BLaER1 treated with 17β-estradiol and CSF1 and Interleukin-3, amounts not matched to agents 10 nM and 100 nM (cell line): ENCODE measurements at regions not wholly inside any gene's neighbourhood (a gene's known extent, or its start where the extent isn't known, plus 50 kb on each side); places are given as distances from the start of the nearest gene placed in this dataset.

ENCODE experiments used
- H3K27ac ChIP-seq, 11 experiments: shearing (Covaris generic); formaldehyde crosslinking; 2 replicates each; pipeline ENCODE4 v1.8.1; 2022
- H3K27me3 ChIP-seq, 11 experiments: shearing (Covaris generic); formaldehyde crosslinking; 2 replicates each; pipeline ENCODE4 v1.8.1; 2022
- H3K36me3 ChIP-seq, 11 experiments: shearing (Covaris generic); formaldehyde crosslinking; 2 replicates each; pipeline ENCODE4 v1.8.1; 2022
- H3K4me1 ChIP-seq, 10 experiments: shearing (Covaris generic); formaldehyde crosslinking; 2 replicates each; pipeline ENCODE4 v1.8.1; 2022
- H3K4me2 ChIP-seq, 11 experiments: shearing (Covaris generic); formaldehyde crosslinking; 2 replicates each; pipeline ENCODE4 v1.8.1; 2022
- H3K4me3 ChIP-seq, 10 experiments: shearing (Covaris generic); formaldehyde crosslinking; 2 replicates each; pipeline ENCODE4 v1.8.1; 2022
- H3K9ac ChIP-seq, 11 experiments: shearing (Covaris generic); formaldehyde crosslinking; 2 replicates each; pipeline ENCODE4 v1.8.1; 2022
- H3K9me3 ChIP-seq, 11 experiments: shearing (Covaris generic); formaldehyde crosslinking; replicated peaks in 1 of 11; 2 replicates each; pipeline ENCODE4 v1.8.1; 2022
- H4K20me1 ChIP-seq, 11 experiments: shearing (Covaris generic); formaldehyde crosslinking; 2 replicates each; pipeline ENCODE4 v1.8.1; 2022
- Cebpa-rat ChIP-seq, 11 experiments: shearing (Covaris generic); IDR thresholded peaks; 2 replicates each; pipeline ENCODE4 v1.8.1; 2022

DNA sequence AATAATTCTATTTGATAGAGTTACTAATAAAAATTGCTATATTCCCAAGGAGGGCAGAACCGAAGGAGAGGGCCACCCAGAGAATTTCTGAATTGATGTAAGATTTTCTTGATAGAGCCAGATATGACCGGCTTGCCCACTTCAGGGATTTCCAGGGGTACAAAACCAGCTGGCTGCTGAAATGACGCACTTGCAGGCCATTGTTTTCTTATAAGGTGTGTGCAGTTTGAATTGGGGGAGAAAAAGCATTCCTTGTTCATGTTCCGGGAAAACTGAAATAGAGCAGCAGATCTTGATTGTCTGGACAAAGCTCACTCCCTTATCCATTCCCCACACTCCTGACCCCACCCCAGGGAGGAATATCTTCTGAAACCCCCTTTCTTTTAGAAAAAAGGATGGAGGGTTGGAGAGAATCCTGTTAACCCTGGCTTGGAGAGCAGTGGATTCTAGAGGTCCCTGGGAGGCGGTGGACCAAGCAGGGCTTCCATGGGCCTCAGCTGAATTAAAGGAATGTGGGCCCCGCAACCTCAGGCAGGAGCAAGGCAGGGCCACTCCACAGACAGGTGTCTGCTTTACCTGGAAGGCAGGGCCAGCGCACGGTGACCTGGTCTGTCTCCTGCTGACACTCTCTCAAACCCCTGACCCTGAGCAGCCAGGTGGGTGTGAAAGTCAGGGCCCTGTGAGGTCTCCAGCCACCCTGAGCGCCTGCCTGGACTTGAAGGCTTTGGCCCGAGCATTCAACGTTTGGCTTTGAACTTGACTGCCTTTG lies 96.4 kb downstream of the TMEM170B start:
- Histone ChIP-seq H4K20me1 (no peaks in the 10 kb centered on the region), H3K4me2 (no peak overlapping the region), H3K4me3 (no peak overlapping the region), H3K27ac (no peak overlapping the region), H3K9ac (no peak overlapping the region), H3K9me3 (no peaks in the 10 kb centered on the region), H3K36me3 (no peaks in the 10 kb centered on the region), H3K27me3 (peaks cover 0 to 8% (median 0%) of the 10 kb centered on the region in 11 experiments; a peak in 1 of 22 replicates), H3K4me1 (peaks cover 0 to 43% (median 39%) of the 10 kb centered on the region in 10 experiments; a peak in 17 of 20 replicates)
- TF ChIP-seq Cebpa-rat (IDR thresholded peaks at IDR 0.05) = no peak

GRCh38 chr6:11634948-11635347 lies 97.4 kb downstream of the TMEM170B start:
- TF ChIP-seq Cebpa-rat (IDR thresholded peaks at IDR 0.05) = no peak
- H3K27me3 ChIP-seq = peaks cover 0 to 8% (median 0%) of the 10 kb centered on the region in 11 experiments; a peak in 1 of 22 replicates
- peaks cover 0 to 32% (median 29%) of the 10 kb centered on the region in 10 experiments; a peak in 17 of 20 replicates for H3K4me1 ChIP-seq

GRCh38 chr6:11636121-11636520 lies 98.6 kb downstream of the TMEM170B start:
- Histone ChIP-seq H3K9me3 (no peaks in the 10 kb centered on the region), H3K27me3 (peaks cover 0 to 5% (median 0%) of the 10 kb centered on the region in 11 experiments; a peak in 1 of 22 replicates), H3K4me2 (no peak overlapping the region), H3K36me3 (no peaks in the 10 kb centered on the region), H3K4me3 (no peak overlapping the region), H3K4me1 (peaks cover 0 to 21% (median 18%) of the 10 kb centered on the region in 10 experiments; a peak in 17 of 20 replicates), H4K20me1 (no peaks in the 10 kb centered on the region), H3K27ac (no peak overlapping the region), H3K9ac (no peak overlapping the region)
- no peak for TF ChIP-seq Cebpa-rat (IDR thresholded peaks at IDR 0.05)

More at GRCh38 chr6:11634948-11635347, 97.4 kb downstream of the TMEM170B start:
- Histone ChIP-seq H3K36me3 (no peaks in the 10 kb centered on the region), H3K9me3 (no peaks in the 10 kb centered on the region), H3K27ac (no peak overlapping the region), H3K9ac (no peak overlapping the region), H3K4me2 (no peak overlapping the region), H4K20me1 (no peaks in the 10 kb centered on the region), H3K4me3 (no peak overlapping the region)

DNA sequence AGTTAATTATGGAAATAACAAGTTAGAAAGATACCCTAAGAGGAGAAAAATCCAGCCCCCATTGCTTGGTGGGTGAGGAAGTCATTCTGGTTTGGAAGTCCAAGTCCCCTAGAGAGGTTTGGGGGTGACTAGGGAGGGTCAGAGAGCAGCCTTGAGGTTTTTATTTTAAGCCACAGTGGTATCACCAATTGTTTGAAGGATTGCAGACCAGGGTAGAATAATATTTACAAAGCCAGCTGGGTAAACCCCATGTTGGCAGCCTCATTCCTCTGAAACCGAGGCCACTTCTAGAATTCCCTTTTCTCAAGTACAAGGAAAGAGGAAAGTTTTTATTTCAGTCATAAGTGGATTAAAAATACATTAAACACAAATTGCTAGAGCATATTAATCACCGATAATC lies 99.7 kb downstream of the TMEM170B start:
- Histone ChIP-seq H3K27me3 (no peaks in the 10 kb centered on the region), H3K9ac (no peak overlapping the region), H3K9me3 (peaks cover 0 to 10% (median 0%) of the 10 kb centered on the region in 11 experiments; a peak in 2 of 22 replicates), H3K4me3 (no peak overlapping the region), H3K4me2 (no peak overlapping the region), H3K4me1 (peaks cover 0 to 9% (median 6%) of the 10 kb centered on the region in 10 experiments; a peak in 15 of 20 replicates), H4K20me1 (no peaks in the 10 kb centered on the region), H3K36me3 (no peaks in the 10 kb centered on the region), H3K27ac (no peak overlapping the region)
- TF ChIP-seq Cebpa-rat (IDR thresholded peaks at IDR 0.05) = no peak

GRCh38 chr6:11639376-11640235 lies 102.1 kb downstream of the TMEM170B start:
- no peak overlapping the region for H3K27ac ChIP-seq
- no peak overlapping the region for H3K4me3 ChIP-seq
- no peak for TF ChIP-seq Cebpa-rat (IDR thresholded peaks at IDR 0.05)
- H3K4me1 ChIP-seq = no peaks in the 10 kb centered on the region
- H3K36me3 ChIP-seq = no peaks in the 10 kb centered on the region
- H3K9me3 ChIP-seq = peaks cover 0 to 12% (median 0%) of the 10 kb centered on the region in 11 experiments; a peak in 2 of 22 replicates
- H3K4me2 ChIP-seq = no peak overlapping the region
- H3K27me3 ChIP-seq = no peaks in the 10 kb centered on the region
- H3K9ac ChIP-seq = no peak overlapping the region
- no peaks in the 10 kb centered on the region for H4K20me1 ChIP-seq

GRCh38 chr6:11640486-11640885 lies 102.9 kb downstream of the TMEM170B start:
- no peaks in the 10 kb centered on the region for H3K36me3 ChIP-seq
- no peak overlapping the region for H3K9ac ChIP-seq
- H4K20me1 ChIP-seq = no peaks in the 10 kb centered on the region
- H3K4me1 ChIP-seq = peaks cover 0 to 4% (median 0%) of the 10 kb centered on the region in 10 experiments; a peak in 1 of 20 replicates
- H3K27me3 ChIP-seq = no peaks in the 10 kb centered on the region
- TF ChIP-seq Cebpa-rat (IDR thresholded peaks at IDR 0.05) = no peak
- peaks cover 0 to 12% (median 0%) of the 10 kb centered on the region in 11 experiments; a peak in 2 of 22 replicates for H3K9me3 ChIP-seq
- no peak overlapping the region for H3K27ac ChIP-seq
- H3K4me3 ChIP-seq = no peak overlapping the region
- H3K4me2 ChIP-seq = no peak overlapping the region

GRCh38 chr6:11644071-11644470 lies 106.5 kb downstream of the TMEM170B start:
- Histone ChIP-seq H3K27ac (no peak overlapping the region), H4K20me1 (no peaks in the 10 kb centered on the region), H3K27me3 (no peaks in the 10 kb centered on the region), H3K4me3 (no peak overlapping the region), H3K4me2 (no peak overlapping the region), H3K4me1 (peaks cover 0 to 4% (median 0%) of the 10 kb centered on the region in 10 experiments; a peak in 1 of 20 replicates), H3K9ac (no peak overlapping the region), H3K9me3 (peaks cover 12 to 27% (median 16%) of the 10 kb centered on the region in 11 experiments), H3K36me3 (no peaks in the 10 kb centered on the region)
- no peak for TF ChIP-seq Cebpa-rat (IDR thresholded peaks at IDR 0.05)

DNA sequence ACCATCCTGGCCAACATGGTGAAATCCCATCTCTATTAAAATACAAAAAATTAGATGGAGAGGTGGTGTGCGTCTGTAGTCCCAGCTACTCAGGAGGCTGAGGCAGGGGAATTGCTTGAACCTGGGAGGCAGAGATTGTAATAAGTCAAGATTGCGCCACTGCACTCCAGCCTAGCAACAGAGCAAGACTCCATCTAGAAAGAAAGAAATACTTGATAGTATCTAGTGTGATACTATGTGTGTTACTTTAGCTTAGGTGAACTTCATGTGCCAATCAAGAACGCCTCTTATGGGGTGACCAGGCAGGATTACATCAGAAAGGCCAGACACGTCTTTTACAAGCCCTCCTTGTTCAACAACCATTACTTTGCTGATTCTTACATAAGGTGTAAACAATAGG lies 107.1 kb downstream of the TMEM170B start:
- no peaks in the 10 kb centered on the region for H3K36me3 ChIP-seq
- peaks cover 0 to 4% (median 0%) of the 10 kb centered on the region in 10 experiments; a peak in 1 of 20 replicates for H3K4me1 ChIP-seq
- peaks cover 14 to 31% (median 19%) of the 10 kb centered on the region in 11 experiments for H3K9me3 ChIP-seq
- H3K4me3 ChIP-seq = no peak overlapping the region
- H3K27me3 ChIP-seq = no peaks in the 10 kb centered on the region
- no peak overlapping the region for H3K27ac ChIP-seq
- no peak overlapping the region for H3K9ac ChIP-seq
- H4K20me1 ChIP-seq = no peaks in the 10 kb centered on the region
- H3K4me2 ChIP-seq = no peak overlapping the region
- TF ChIP-seq Cebpa-rat (IDR thresholded peaks at IDR 0.05) = no peak

GRCh38 chr6:11645016-11645415 lies 107.5 kb downstream of the TMEM170B start:
- H3K27me3 ChIP-seq = no peaks in the 10 kb centered on the region
- H4K20me1 ChIP-seq = no peaks in the 10 kb centered on the region
- no peak overlapping the region for H3K4me3 ChIP-seq
- no peak overlapping the region for H3K9ac ChIP-seq
- H3K36me3 ChIP-seq = no peaks in the 10 kb centered on the region
- TF ChIP-seq Cebpa-rat (IDR thresholded peaks at IDR 0.05) = no peak
- no peak overlapping the region for H3K4me2 ChIP-seq
- H3K9me3 ChIP-seq = peaks cover 14 to 31% (median 19%) of the 10 kb centered on the region in 11 experiments
- peaks cover 0 to 4% (median 0%) of the 10 kb centered on the region in 10 experiments; a peak in 1 of 20 replicates for H3K4me1 ChIP-seq
- no peak overlapping the region for H3K27ac ChIP-seq
